LNCAP (cell line): ENCODE measurements at regions not wholly inside any gene's neighbourhood (a gene's known extent, or its start where the extent isn't known, plus 50 kb on each side); places are given as distances from the start of the nearest gene placed in this dataset.

Experiments
- TF ChIP-seq, protein P1 (sequence below): fragments of 450-650 bp; IDR thresholded peaks from 2 replicates; pipeline ENCODE4 v1.5.1; 2017; ENCODE audit warnings: mild to moderate bottlenecking

DNA sequence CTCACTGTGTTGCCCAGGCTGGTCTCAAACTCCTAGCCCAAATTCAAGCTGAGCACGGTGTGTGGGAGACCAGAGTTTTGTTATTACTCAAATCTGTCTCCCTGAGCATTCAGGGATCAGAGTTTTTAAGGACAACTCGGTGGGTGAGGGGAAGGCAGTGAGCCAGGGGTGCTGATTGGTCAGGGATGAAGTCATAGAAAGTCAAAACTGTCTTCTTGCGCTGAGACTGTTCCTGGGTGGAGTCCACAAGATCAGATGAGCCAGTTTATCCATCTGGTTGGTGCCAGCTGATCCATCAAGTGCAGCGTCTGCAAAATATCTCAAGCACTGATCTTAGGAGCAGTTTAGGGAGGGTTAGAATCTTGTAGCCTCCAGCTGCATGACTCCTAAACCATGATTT lies 346.3 kb downstream of the TMEM114 start:
- TF ChIP-seq, protein P1, sequence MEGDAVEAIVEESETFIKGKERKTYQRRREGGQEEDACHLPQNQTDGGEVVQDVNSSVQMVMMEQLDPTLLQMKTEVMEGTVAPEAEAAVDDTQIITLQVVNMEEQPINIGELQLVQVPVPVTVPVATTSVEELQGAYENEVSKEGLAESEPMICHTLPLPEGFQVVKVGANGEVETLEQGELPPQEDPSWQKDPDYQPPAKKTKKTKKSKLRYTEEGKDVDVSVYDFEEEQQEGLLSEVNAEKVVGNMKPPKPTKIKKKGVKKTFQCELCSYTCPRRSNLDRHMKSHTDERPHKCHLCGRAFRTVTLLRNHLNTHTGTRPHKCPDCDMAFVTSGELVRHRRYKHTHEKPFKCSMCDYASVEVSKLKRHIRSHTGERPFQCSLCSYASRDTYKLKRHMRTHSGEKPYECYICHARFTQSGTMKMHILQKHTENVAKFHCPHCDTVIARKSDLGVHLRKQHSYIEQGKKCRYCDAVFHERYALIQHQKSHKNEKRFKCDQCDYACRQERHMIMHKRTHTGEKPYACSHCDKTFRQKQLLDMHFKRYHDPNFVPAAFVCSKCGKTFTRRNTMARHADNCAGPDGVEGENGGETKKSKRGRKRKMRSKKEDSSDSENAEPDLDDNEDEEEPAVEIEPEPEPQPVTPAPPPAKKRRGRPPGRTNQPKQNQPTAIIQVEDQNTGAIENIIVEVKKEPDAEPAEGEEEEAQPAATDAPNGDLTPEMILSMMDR, result no peak

DNA sequence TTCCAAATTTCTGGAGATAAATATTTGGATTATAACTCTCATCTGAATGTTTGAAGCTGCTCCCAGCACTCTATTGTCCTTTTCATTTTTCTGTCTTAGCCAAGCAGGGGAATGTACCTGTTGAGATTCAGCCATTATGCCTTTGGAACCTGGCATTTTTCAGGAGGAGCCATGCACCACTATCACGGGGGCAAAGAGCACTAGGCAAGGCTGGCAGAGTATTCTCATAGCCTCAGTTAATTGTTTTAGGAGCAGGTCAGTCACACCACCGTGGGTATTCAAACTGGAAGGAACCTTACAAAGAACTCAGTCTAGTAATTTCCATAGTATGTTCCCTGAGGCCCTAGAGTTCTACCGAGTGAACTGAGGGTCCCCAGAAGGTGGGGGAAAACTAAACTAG lies 348.9 kb downstream of the TMEM114 start:
- TF ChIP-seq, protein P1, result no peak

DNA sequence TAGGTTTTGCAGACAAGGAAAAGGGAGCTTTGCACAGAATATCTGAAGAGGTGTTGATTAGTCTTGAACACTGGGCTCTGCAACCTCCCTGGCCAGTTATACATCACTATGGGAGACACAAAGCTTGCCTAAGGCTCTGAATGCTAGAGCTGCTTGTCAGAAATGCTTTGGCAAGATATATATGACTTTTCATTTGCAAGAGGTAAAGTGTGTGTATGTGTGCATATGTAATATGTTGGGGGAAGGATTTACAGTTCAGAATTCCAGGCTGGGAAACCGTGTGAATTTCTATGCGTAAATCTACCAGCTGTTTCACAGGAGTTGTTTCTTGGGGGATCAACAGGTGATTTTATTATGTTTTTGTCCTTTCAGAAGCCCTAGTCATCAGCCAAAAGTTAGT lies 350.9 kb downstream of the TMEM114 start:
- TF ChIP-seq, protein P1, result no peak

DNA sequence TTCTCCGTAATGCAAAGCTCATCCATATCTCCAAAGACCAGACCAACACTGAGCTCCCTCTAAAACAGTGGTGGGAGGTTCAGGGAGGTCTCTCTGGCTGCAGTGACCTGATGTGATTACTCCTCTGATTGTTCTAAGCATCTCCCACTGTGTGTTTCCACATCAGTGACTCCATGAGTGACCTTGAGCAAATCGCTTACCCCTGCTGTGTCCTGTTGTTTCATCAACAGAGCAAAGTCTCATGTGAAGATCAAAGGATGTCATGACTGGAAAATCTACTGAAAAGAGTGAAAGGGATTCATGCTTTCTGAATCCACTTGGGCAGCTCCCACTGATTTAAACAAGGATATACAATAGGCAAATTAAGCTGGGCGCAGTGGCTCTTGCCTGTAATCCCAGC lies 352.9 kb downstream of the TMEM114 start:
- TF ChIP-seq, protein P1, result no peak

DNA sequence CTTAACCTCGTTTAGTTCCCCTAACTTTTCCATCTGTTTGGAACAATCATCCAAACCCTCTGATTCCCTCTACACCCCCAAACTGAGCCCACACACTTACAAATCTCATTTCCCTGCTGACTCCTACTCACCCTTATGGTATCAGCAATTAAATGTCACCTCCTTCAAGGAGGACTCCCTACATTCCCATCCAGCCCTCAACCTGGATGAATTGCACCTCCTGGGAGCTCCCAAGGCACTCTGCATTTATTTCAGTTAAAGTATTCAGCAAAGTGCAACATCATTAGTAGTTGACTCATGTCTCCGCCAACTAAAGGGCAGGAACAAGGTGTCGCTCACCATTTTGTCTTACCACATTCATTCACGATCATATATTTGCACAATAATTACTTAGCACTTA lies 353.5 kb downstream of the TMEM114 start:
- TF ChIP-seq, protein P1, result no peak

DNA sequence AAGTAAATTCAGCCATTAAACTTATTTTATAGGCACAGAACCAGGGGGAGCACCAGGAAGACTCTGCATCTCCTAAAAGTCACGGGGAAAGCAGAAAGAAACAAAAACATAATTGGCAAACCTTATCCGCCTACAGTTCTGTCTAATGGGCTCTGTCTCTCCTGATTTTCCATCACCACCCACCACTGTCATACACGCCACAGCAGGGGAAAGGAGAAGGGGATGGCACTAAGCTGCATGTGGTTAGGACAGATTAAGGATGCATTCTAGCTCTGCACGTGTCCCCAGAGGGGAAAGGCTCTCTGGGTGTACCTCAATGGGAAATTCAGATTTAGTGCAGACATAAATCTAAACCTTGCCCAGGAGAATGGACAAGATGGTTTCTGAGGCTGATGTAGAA lies 359.8 kb downstream of the TMEM114 start:
- TF ChIP-seq, protein P1, result no peak

DNA sequence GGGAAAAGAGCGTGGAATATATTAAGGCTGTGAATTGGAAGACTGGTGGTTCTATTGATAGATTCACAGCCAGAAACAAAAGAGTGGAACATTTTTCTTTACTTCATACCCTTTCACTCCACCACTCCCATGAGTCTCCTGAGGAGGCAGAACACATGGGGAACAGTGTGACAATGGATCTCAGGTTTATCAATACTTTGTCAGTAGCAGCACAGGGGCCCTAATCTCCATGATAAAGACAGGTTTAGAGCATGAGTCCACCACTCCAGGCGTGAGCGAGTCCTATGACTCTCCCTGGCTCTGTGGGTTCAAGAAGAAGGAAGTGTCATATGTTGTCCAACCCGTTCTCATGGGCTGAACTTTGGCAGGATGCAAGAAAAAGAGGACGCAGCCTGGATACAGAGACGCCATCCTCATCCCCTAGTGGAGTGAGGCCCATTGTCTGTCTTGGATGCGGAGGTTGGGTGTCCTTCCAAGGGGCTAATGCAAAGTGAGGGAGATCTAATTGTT lies 361.2 kb downstream of the TMEM114 start:
- TF ChIP-seq, protein P1, result no peak

DNA sequence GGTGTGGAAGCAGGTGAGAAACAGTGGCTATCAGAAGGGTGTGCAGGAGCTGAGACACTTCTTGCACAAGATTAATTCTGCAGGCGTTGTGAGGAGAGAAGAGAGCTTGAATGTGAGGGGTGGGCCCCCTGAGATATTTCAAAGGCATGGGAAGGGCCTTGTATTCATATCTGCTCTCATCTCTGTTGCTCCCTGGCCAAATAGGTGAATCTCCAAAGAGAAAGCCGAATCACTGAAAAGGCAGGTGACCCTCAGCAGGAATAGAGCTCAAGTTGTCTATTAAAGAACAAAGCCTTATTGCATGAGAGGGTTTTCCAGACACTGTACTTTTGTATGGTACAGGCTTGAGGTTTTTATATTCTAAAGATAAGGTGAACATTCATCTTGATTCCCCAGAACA lies 373.1 kb downstream of the TMEM114 start:
- TF ChIP-seq, protein P1, result no peak
